ENCODE measurements at regions not wholly inside any gene's neighbourhood (a gene's known extent, or its start where the extent isn't known, plus 50 kb on each side); places are given as distances from the start of the nearest gene placed in this dataset.
"Not testable (repeated sequence)": the region's sequence is repeated elsewhere in the genome, so short reads cannot be mapped to it uniquely, and the experiment has no call there.

DNA sequence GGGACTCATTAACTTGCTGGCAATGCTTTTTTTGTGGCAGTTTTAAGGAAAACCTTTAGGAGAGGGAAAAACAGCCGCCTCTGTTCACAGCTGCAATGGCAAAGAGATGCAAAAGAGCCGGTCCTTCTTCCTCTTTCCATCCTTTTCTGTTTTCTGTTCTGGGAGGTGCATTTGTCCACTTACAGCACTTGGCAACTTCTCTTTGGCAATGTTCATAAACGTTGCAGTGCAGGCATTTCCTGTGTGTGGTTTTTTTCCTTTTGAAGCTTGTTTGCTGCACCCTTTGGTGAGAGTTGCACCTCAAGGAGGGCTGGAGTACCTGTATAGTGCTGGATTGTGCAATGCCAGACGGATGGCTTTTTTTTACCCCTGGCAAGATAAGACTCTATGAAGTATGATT is 53.9 kb upstream of the HABP2 start:
- TF ChIP-seq, protein P1, sequence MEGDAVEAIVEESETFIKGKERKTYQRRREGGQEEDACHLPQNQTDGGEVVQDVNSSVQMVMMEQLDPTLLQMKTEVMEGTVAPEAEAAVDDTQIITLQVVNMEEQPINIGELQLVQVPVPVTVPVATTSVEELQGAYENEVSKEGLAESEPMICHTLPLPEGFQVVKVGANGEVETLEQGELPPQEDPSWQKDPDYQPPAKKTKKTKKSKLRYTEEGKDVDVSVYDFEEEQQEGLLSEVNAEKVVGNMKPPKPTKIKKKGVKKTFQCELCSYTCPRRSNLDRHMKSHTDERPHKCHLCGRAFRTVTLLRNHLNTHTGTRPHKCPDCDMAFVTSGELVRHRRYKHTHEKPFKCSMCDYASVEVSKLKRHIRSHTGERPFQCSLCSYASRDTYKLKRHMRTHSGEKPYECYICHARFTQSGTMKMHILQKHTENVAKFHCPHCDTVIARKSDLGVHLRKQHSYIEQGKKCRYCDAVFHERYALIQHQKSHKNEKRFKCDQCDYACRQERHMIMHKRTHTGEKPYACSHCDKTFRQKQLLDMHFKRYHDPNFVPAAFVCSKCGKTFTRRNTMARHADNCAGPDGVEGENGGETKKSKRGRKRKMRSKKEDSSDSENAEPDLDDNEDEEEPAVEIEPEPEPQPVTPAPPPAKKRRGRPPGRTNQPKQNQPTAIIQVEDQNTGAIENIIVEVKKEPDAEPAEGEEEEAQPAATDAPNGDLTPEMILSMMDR (IDR thresholded peaks at IDR 0.05; ENCODE audit: low read depth, low read length), result no peak
- Histone ChIP-seq H3K36me3 (no peaks in the 10 kb centered on the region), H3K27me3 (no peaks in the 10 kb centered on the region), H3K9me3 (ENCODE audit: low read depth) (no peaks in the 10 kb centered on the region), H3K4me1 (ENCODE audit: low read depth) (no peaks in the 10 kb centered on the region), H3K27ac (no peak overlapping the region), H3K4me3 (no peak overlapping the region)
- DNase-seq (ENCODE audit: low read depth in 1 of 2, low spot score in 1 of 2), result no peak

DNA sequence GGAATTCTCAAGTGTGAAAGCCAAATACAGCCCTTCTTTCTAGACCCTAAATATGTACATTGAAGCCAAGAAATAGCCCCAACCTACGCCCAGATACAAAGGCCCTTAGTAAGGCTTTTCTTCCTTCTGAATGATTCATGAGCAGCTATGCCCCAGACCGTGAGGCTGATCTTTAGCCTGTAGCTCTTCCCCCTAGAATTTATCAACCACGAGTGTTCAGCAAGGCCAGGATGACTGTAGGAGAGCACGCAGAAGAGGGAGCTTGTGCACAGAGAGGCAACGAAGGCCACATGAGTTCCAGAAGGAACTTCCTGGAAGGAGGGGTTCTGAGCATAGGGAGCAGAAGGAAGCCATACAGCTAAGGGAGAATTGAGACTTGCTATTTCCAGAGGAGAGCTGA is 53.0 kb upstream of the HABP2 start:
- no peaks in the 10 kb centered on the region for H3K9me3 ChIP-seq (ENCODE audit: low read depth)
- no peaks in the 10 kb centered on the region for H3K36me3 ChIP-seq
- TF ChIP-seq, protein P1 (IDR thresholded peaks at IDR 0.05; ENCODE audit: low read depth, low read length), result no peak
- DNase-seq (ENCODE audit: low read depth in 1 of 2, low spot score in 1 of 2), result no peak
- H3K4me1 ChIP-seq (ENCODE audit: low read depth), result no peaks in the 10 kb centered on the region
- no peaks in the 10 kb centered on the region for H3K27me3 ChIP-seq
- no peak overlapping the region for H3K4me3 ChIP-seq
- no peak overlapping the region for H3K27ac ChIP-seq

DNA sequence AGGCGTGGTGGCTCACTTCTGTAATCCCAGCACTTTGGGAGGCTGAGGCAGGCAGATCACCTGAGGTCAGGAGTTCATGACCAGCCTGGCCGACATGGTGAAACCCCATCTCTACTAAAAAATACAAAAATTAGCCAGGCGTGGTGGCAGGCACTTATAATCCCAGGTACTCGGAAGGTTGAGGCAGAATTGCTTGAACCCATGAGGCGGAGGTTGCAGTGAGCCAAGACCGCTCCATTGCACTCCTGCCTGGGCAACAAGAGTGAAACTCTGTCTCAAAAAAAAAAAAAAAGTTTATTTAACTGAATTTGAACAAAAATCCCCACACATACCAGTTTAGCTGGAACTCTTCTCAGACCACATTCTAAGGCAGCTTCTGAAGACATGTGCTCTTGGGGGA is 51.8 kb upstream of the HABP2 start:
- DNase-seq (ENCODE audit: low read depth in 1 of 2, low spot score in 1 of 2); H3K36me3 ChIP-seq; H3K4me3 ChIP-seq; H3K27ac ChIP-seq; H3K4me1 ChIP-seq (ENCODE audit: low read depth); H3K27me3 ChIP-seq; H3K9me3 ChIP-seq (ENCODE audit: low read depth): not testable (repeated sequence)
